ENCODE measurements at regions not wholly inside any gene's neighbourhood (a gene's known extent, or its start where the extent isn't known, plus 50 kb on each side); places are given as distances from the start of the nearest gene placed in this dataset.

- no peak overlapping the region for H2BK12ac ChIP-seq (ENCODE audit: low read length)
- H3K27ac ChIP-seq (replicated peaks; ENCODE audit: low read length): no peak overlapping the region
- H2AFZ ChIP-seq (ENCODE audit: low read length): no peak overlapping the region
- no peak overlapping the region for H2BK5ac ChIP-seq (ENCODE audit: low read length)
- peaks cover 0 to 1% of the 10 kb centered on the region in 2 donors for H3K9me3 ChIP-seq (replicated peaks in 1 of 2; ENCODE audit: control insufficient read depth in 2 of 2, insufficient read depth in 1 of 2, low read depth in 1 of 2, low read length in 2 of 2)
- no peak overlapping the region for H4K8ac ChIP-seq (ENCODE audit: low read depth, low read length)
- no CpG with 5 or more reads among the region's 24 CpGs for WGBS, 2 donors (ENCODE audit: extremely low coverage in 2 of 2, insufficient read length in 2 of 2, insufficient replicate concordance in 1 of 2)
- no peak overlapping the region for H4K91ac ChIP-seq (ENCODE audit: low read depth, low read length, poor library complexity)
- no peak overlapping the region for H3K9ac ChIP-seq (ENCODE audit: low read depth, low read length, poor library complexity)
- H2BK120ac ChIP-seq (ENCODE audit: low read depth, low read length): no peak overlapping the region
- H3K4me3 ChIP-seq (ENCODE audit: low read length in 2 of 2): no peak overlapping the region
- no peaks in the 10 kb centered on the region for H3K36me3 ChIP-seq (replicated peaks in 1 of 2; ENCODE audit: control insufficient read depth in 2 of 2, insufficient read depth in 2 of 2, low read length in 2 of 2)
- H2AK5ac ChIP-seq (ENCODE audit: low read depth, low read length): no peak overlapping the region
- DNase-seq (ENCODE audit: low spot score): no peak
- H3K4me1 ChIP-seq (ENCODE audit: control insufficient read depth in 2 of 2, insufficient read depth in 1 of 2, low read depth in 1 of 2, low read length in 2 of 2): no peaks in the 10 kb centered on the region
- no peak overlapping the region for H3K14ac ChIP-seq (ENCODE audit: low read length)
- no peak overlapping the region for H2BK15ac ChIP-seq (ENCODE audit: low read length)
- H3K4ac ChIP-seq (ENCODE audit: low read length): no peak overlapping the region
- no peaks in the 10 kb centered on the region for H3K79me1 ChIP-seq (ENCODE audit: low read depth, low read length)
- no peaks in the 10 kb centered on the region for H3K27me3 ChIP-seq (ENCODE audit: control insufficient read depth in 3 of 3, insufficient read depth in 3 of 3, low read depth in 1 of 3, low read length in 3 of 3)
- no peak overlapping the region for H3K23ac ChIP-seq (ENCODE audit: low read depth, low read length, poor library complexity)
- no peak overlapping the region for H3K18ac ChIP-seq (ENCODE audit: low read length)
- no peak overlapping the region for H3K4me2 ChIP-seq (ENCODE audit: insufficient read depth, low read length, poor library complexity, severe bottlenecking)
These were observed 128.2 kb downstream of the MINAR1 start for GRCh38 chr15:79560384-79560783.

- Histone ChIP-seq H3K79me1 (ENCODE audit: low read depth, low read length) (no peaks in the 10 kb centered on the region), H3K4me3 (ENCODE audit: low read length in 2 of 2) (no peak overlapping the region), H2BK15ac (ENCODE audit: low read length) (no peak overlapping the region), H3K27ac (replicated peaks; ENCODE audit: low read length) (no peak overlapping the region), H2BK5ac (ENCODE audit: low read length) (no peak overlapping the region), H4K8ac (ENCODE audit: low read depth, low read length) (no peak overlapping the region), H2BK12ac (ENCODE audit: low read length) (no peak overlapping the region), H4K91ac (ENCODE audit: low read depth, low read length, poor library complexity) (no peak overlapping the region), H3K18ac (ENCODE audit: low read length) (no peak overlapping the region), H3K4ac (ENCODE audit: low read length) (no peak overlapping the region), H3K36me3 (replicated peaks in 1 of 2; ENCODE audit: control insufficient read depth in 2 of 2, insufficient read depth in 2 of 2, low read length in 2 of 2) (no peaks in the 10 kb centered on the region), H3K14ac (ENCODE audit: low read length) (no peak overlapping the region), H3K4me1 (ENCODE audit: control insufficient read depth in 2 of 2, insufficient read depth in 1 of 2, low read depth in 1 of 2, low read length in 2 of 2) (no peaks in the 10 kb centered on the region), H3K9ac (ENCODE audit: low read depth, low read length, poor library complexity) (no peak overlapping the region), H3K27me3 (ENCODE audit: control insufficient read depth in 3 of 3, insufficient read depth in 3 of 3, low read depth in 1 of 3, low read length in 3 of 3) (no peaks in the 10 kb centered on the region), H3K4me2 (ENCODE audit: insufficient read depth, low read length, poor library complexity, severe bottlenecking) (no peak overlapping the region), H3K9me3 (replicated peaks in 1 of 2; ENCODE audit: control insufficient read depth in 2 of 2, insufficient read depth in 1 of 2, low read depth in 1 of 2, low read length in 2 of 2) (peaks cover 0 to 1% of the 10 kb centered on the region in 2 donors), H2AFZ (ENCODE audit: low read length) (no peak overlapping the region), H2AK5ac (ENCODE audit: low read depth, low read length) (no peak overlapping the region), H3K23ac (ENCODE audit: low read depth, low read length, poor library complexity) (no peak overlapping the region), H2BK120ac (ENCODE audit: low read depth, low read length) (no peak overlapping the region)
- no CpG with 5 or more reads among the region's 4 CpGs for WGBS, 2 donors (ENCODE audit: extremely low coverage in 2 of 2, insufficient read length in 2 of 2, insufficient replicate concordance in 1 of 2)
- DNase-seq (ENCODE audit: low spot score): no peak
These were observed 129.8 kb downstream of the MINAR1 start for GRCh38 chr15:79561982-79562381.

GRCh38 chr15:79562403-79562815, 130.3 kb downstream of the MINAR1 start:
- Histone ChIP-seq H3K79me1 (ENCODE audit: low read depth, low read length) (no peaks in the 10 kb centered on the region), H2AFZ (ENCODE audit: low read length) (no peak overlapping the region), H2BK120ac (ENCODE audit: low read depth, low read length) (no peak overlapping the region), H3K36me3 (replicated peaks in 1 of 2; ENCODE audit: control insufficient read depth in 2 of 2, insufficient read depth in 2 of 2, low read length in 2 of 2) (no peaks in the 10 kb centered on the region), H3K23ac (ENCODE audit: low read depth, low read length, poor library complexity) (no peak overlapping the region), H3K9ac (ENCODE audit: low read depth, low read length, poor library complexity) (no peak overlapping the region), H2BK5ac (ENCODE audit: low read length) (no peak overlapping the region), H3K4ac (ENCODE audit: low read length) (no peak overlapping the region), H3K4me1 (ENCODE audit: control insufficient read depth in 2 of 2, insufficient read depth in 1 of 2, low read depth in 1 of 2, low read length in 2 of 2) (no peaks in the 10 kb centered on the region), H3K14ac (ENCODE audit: low read length) (no peak overlapping the region), H3K27ac (replicated peaks; ENCODE audit: low read length) (no peak overlapping the region), H3K27me3 (ENCODE audit: control insufficient read depth in 3 of 3, insufficient read depth in 3 of 3, low read depth in 1 of 3, low read length in 3 of 3) (no peaks in the 10 kb centered on the region), H4K8ac (ENCODE audit: low read depth, low read length) (no peak overlapping the region), H3K4me3 (ENCODE audit: low read length in 2 of 2) (no peak overlapping the region), H3K9me3 (replicated peaks in 1 of 2; ENCODE audit: control insufficient read depth in 2 of 2, insufficient read depth in 1 of 2, low read depth in 1 of 2, low read length in 2 of 2) (peaks cover 0 to 1% of the 10 kb centered on the region in 2 donors), H2AK5ac (ENCODE audit: low read depth, low read length) (no peak overlapping the region), H3K18ac (ENCODE audit: low read length) (no peak overlapping the region), H4K91ac (ENCODE audit: low read depth, low read length, poor library complexity) (no peak overlapping the region), H3K4me2 (ENCODE audit: insufficient read depth, low read length, poor library complexity, severe bottlenecking) (no peak overlapping the region), H2BK15ac (ENCODE audit: low read length) (no peak overlapping the region), H2BK12ac (ENCODE audit: low read length) (no peak overlapping the region)
- DNase-seq (ENCODE audit: low spot score): no peak
- WGBS, 2 donors (ENCODE audit: extremely low coverage in 2 of 2, insufficient read length in 2 of 2, insufficient replicate concordance in 1 of 2): no CpG with 5 or more reads among the region's 14 CpGs

GRCh38 chr15:79562899-79563298, 130.8 kb downstream of the MINAR1 start:
- Histone ChIP-seq H3K18ac (ENCODE audit: low read length) (peak overlapping the region; percentile 76), H3K9me3 (replicated peaks in 1 of 2; ENCODE audit: control insufficient read depth in 2 of 2, insufficient read depth in 1 of 2, low read depth in 1 of 2, low read length in 2 of 2) (peaks cover 0 to 2% of the 10 kb centered on the region in 2 donors), H2AFZ (ENCODE audit: low read length) (no peak overlapping the region), H2BK15ac (ENCODE audit: low read length) (no peak overlapping the region), H4K91ac (ENCODE audit: low read depth, low read length, poor library complexity) (no peak overlapping the region), H2BK5ac (ENCODE audit: low read length) (no peak overlapping the region), H3K4me3 (ENCODE audit: low read length in 2 of 2) (no peak overlapping the region), H3K79me1 (ENCODE audit: low read depth, low read length) (no peaks in the 10 kb centered on the region), H3K4me2 (ENCODE audit: insufficient read depth, low read length, poor library complexity, severe bottlenecking) (no peak overlapping the region), H3K4ac (ENCODE audit: low read length) (no peak overlapping the region), H3K9ac (ENCODE audit: low read depth, low read length, poor library complexity) (no peak overlapping the region), H3K4me1 (ENCODE audit: control insufficient read depth in 2 of 2, insufficient read depth in 1 of 2, low read depth in 1 of 2, low read length in 2 of 2) (no peaks in the 10 kb centered on the region), H3K36me3 (replicated peaks in 1 of 2; ENCODE audit: control insufficient read depth in 2 of 2, insufficient read depth in 2 of 2, low read length in 2 of 2) (no peaks in the 10 kb centered on the region), H2BK12ac (ENCODE audit: low read length) (no peak overlapping the region), H3K27me3 (ENCODE audit: control insufficient read depth in 3 of 3, insufficient read depth in 3 of 3, low read depth in 1 of 3, low read length in 3 of 3) (no peaks in the 10 kb centered on the region), H2AK5ac (ENCODE audit: low read depth, low read length) (no peak overlapping the region), H3K23ac (ENCODE audit: low read depth, low read length, poor library complexity) (no peak overlapping the region), H4K8ac (ENCODE audit: low read depth, low read length) (no peak overlapping the region), H3K27ac (replicated peaks; ENCODE audit: low read length) (no peak overlapping the region), H2BK120ac (ENCODE audit: low read depth, low read length) (no peak overlapping the region), H3K14ac (ENCODE audit: low read length) (no peak overlapping the region)
- no CpG with 5 or more reads among the region's 10 CpGs for WGBS, 2 donors (ENCODE audit: extremely low coverage in 2 of 2, insufficient read length in 2 of 2, insufficient replicate concordance in 1 of 2)
- no peak for DNase-seq (ENCODE audit: low spot score)
